Ovary (tissue), 7 donors: ENCODE measurements at regions not wholly inside any gene's neighbourhood (a gene's known extent, or its start where the extent isn't known, plus 50 kb on each side); places are given as distances from the start of the nearest gene placed in this dataset.

Source experiments
- DNase-seq, 5 donors: peaks; one replicate each; pipeline ENCODE4 v3.0.0-alpha.2; 2019 to 2020
- H3K27ac ChIP-seq, 2 donors: fragments of 200-600 bp; one replicate each; pipeline versions ENCODE4 v1.5.1 to v1.8.0; 2019 to 2022
- H3K27me3 ChIP-seq: fragments of 200-600 bp; one replicate; pipeline ENCODE4 v1.8.0; 2022
- H3K36me3 ChIP-seq: fragments of 200-600 bp; sonication (generic); one replicate; pipeline ENCODE4 v1.5.1; 2019
- H3K4me1 ChIP-seq: one replicate; pipeline ENCODE4 v1.8.1; 2013; ENCODE audit warnings: mild to moderate bottlenecking, moderate library complexity; ENCODE audit not compliant: insufficient read depth
- H3K4me3 ChIP-seq: fragments of 200-600 bp; sonication (generic); one replicate; pipeline ENCODE4 v1.5.1; 2017
- H3K9me3 ChIP-seq, 2 donors: fragments of 200-600 bp in 1 of 2; sonication (generic) in 1 of 2; one replicate each; pipeline versions ENCODE4 v1.5.1 to v1.8.1; 2013 to 2019; ENCODE audit warnings: mild to moderate bottlenecking in 1 of 2, moderate library complexity in 1 of 2
- EP300 ChIP-seq: sonication (generic); formaldehyde crosslinking; IDR thresholded peaks from one replicate; pipeline ENCODE4 v1.6.1; 2017; ENCODE audit warnings: antibody characterized with exemption
- POLR2A ChIP-seq: fragments of 450-650 bp; IDR thresholded peaks from one replicate; pipeline ENCODE4 v1.6.1; 2017; ENCODE audit warnings: antibody characterized with exemption, mild to moderate bottlenecking, moderate library complexity
- WGBS, 3 donors: extraction: QIAGEN DNeasy Blood & Tissue Kit in 1 of 3; methylation state at CpG; one replicate each; pipeline versions ENCODE4 v1.1.5 to v1.1.7; 2013 to 2017; 5-methylcytosine and 5-hydroxymethylcytosine counted together
- intact Hi-C, 4 donors: fragments of 100-400 bp; cut with DNase I; formaldehyde crosslinking; loops; one replicate each; pipeline versions ENCODE4 v1.11.0 to v1.15.1; 2022 to 2023
- TF ChIP-seq, protein P1 (sequence below), 3 donors: fragments of 450-650 bp in 2 of 3; fragments of 200-600 bp in 1 of 3; IDR thresholded peaks; one replicate each; pipeline versions ENCODE4 v1.5.1 to v1.8.0; 2016 to 2022; ENCODE audit warnings: antibody characterized with exemption in 3 of 3, mild to moderate bottlenecking in 1 of 3
- donor health status: DM: no; HTN: no; CAD: no; lungs with moderate emphysema.
- donor health status: DM: no; HTN: no; CAD: no.
- donor health status: Bipolar disorder and iron deficiency.
- donor health status: DM: no; HTN: no; CAD: no.
- donor health status: DM: yes; HTN: yes; CAD: no.

- DNase-seq = no peak
- Histone ChIP-seq H3K4me3 (no peak overlapping the region), H3K27ac (no peak overlapping the region), H3K36me3 (no peaks in the 10 kb centered on the region), H3K9me3 (no peaks in the 10 kb centered on the region), H3K4me1 (no peaks in the 10 kb centered on the region), H3K27me3 (no peaks in the 10 kb centered on the region)
- intact Hi-C loops = no loop called here
- 53 to 62% (median 54%) methylated on average over 2 of the region's 2 CpGs for WGBS, 3 donors
- TF ChIP-seq, protein P1, sequence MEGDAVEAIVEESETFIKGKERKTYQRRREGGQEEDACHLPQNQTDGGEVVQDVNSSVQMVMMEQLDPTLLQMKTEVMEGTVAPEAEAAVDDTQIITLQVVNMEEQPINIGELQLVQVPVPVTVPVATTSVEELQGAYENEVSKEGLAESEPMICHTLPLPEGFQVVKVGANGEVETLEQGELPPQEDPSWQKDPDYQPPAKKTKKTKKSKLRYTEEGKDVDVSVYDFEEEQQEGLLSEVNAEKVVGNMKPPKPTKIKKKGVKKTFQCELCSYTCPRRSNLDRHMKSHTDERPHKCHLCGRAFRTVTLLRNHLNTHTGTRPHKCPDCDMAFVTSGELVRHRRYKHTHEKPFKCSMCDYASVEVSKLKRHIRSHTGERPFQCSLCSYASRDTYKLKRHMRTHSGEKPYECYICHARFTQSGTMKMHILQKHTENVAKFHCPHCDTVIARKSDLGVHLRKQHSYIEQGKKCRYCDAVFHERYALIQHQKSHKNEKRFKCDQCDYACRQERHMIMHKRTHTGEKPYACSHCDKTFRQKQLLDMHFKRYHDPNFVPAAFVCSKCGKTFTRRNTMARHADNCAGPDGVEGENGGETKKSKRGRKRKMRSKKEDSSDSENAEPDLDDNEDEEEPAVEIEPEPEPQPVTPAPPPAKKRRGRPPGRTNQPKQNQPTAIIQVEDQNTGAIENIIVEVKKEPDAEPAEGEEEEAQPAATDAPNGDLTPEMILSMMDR (IDR thresholded peaks at IDR 0.05) = no peak
- TF ChIP-seq POLR2A (no peak), EP300 (no peak)
Observed at GRCh38 chr2:195579776-195580555, 77.1 kb upstream of the SLC39A10 start.

- no peaks in the 10 kb centered on the region for H3K9me3 ChIP-seq
- intact Hi-C loops = no loop called here
- H3K27ac ChIP-seq = no peak overlapping the region
- DNase-seq = no peak
- no peak for TF ChIP-seq POLR2A
- TF ChIP-seq, protein P1 (IDR thresholded peaks at IDR 0.05) = no peak
- no peak for TF ChIP-seq EP300
- H3K27me3 ChIP-seq = no peaks in the 10 kb centered on the region
- no peaks in the 10 kb centered on the region for H3K36me3 ChIP-seq
- H3K4me1 ChIP-seq = no peaks in the 10 kb centered on the region
- 10 to 24% (median 17%) methylated on average over 4 of the region's 4 CpGs for WGBS, 3 donors
- no peak overlapping the region for H3K4me3 ChIP-seq
Observed at GRCh38 chr2:195575879-195576401, 81.1 kb upstream of the SLC39A10 start.

- intact Hi-C loops = no loop called here
Observed at GRCh38 chr2:195575016-195575415, 82.0 kb upstream of the SLC39A10 start.

GRCh38 chr2:195574312-195574711 lies 82.7 kb upstream of the SLC39A10 start:
- Histone ChIP-seq H3K4me3 (no peak overlapping the region), H3K4me1 (no peaks in the 10 kb centered on the region), H3K36me3 (no peaks in the 10 kb centered on the region), H3K27me3 (no peaks in the 10 kb centered on the region), H3K27ac (no peak overlapping the region), H3K9me3 (no peaks in the 10 kb centered on the region)
- no peak for DNase-seq
- intact Hi-C loops = no loop called here
- TF ChIP-seq, protein P1 (IDR thresholded peaks at IDR 0.05) = no peak
- TF ChIP-seq POLR2A (no peak), EP300 (no peak)
- WGBS, 3 donors = 88 to 94% (median 91%) methylated on average over 3 of the region's 3 CpGs

More at GRCh38 chr2:195575016-195575415, 82.0 kb upstream of the SLC39A10 start:
- H3K9me3 ChIP-seq = no peaks in the 10 kb centered on the region
- no peaks in the 10 kb centered on the region for H3K4me1 ChIP-seq
- no peak overlapping the region for H3K27ac ChIP-seq
- WGBS, 3 donors = 82 to 90% (median 84%) methylated on average over 2 of the region's 2 CpGs
- H3K4me3 ChIP-seq = no peak overlapping the region
- no peaks in the 10 kb centered on the region for H3K36me3 ChIP-seq
- no peaks in the 10 kb centered on the region for H3K27me3 ChIP-seq
- DNase-seq = no peak
- no peak for TF ChIP-seq POLR2A
- TF ChIP-seq, protein P1 (IDR thresholded peaks at IDR 0.05) = no peak
- TF ChIP-seq EP300 = no peak
